Stimulated activated CD8-positive, alpha-beta memory T cell treated with anti-CD3 and anti-CD28 coated beads, Interleukin-12 subunit alpha, Interleukin-12 subunit beta, amount 100 ng/mL, for 24 hours (primary cell): ENCODE measurements at regions not wholly inside any gene's neighbourhood (a gene's known extent, or its start where the extent isn't known, plus 50 kb on each side); places are given as distances from the start of the nearest gene placed in this dataset.

Experiments used
- DNase-seq: peaks from one replicate; pipeline ENCODE4 v3.0.0-alpha.2; 2020; ENCODE audit errors: extremely low read depth

DNA sequence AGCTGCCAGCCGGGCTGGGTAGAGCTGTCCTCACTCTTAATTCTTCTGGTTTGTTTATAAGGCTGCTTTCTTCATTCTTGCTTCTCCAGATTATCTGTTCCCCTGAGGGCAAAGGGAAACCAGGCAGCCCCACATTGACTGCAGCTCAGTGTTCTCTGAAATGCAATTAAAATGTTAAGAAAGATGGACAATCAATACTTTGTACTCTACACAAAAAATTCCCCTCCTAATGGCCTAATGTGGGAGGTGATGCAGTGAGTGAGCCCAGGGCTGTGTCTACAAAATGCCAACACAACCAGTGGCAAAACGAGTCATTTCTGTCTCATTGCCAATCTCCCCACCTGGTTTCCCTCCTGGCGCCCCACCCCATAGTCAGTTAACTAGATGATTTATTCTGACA is 541.7 kb upstream of the RAB6C start:
- DNase-seq = no peak

DNA sequence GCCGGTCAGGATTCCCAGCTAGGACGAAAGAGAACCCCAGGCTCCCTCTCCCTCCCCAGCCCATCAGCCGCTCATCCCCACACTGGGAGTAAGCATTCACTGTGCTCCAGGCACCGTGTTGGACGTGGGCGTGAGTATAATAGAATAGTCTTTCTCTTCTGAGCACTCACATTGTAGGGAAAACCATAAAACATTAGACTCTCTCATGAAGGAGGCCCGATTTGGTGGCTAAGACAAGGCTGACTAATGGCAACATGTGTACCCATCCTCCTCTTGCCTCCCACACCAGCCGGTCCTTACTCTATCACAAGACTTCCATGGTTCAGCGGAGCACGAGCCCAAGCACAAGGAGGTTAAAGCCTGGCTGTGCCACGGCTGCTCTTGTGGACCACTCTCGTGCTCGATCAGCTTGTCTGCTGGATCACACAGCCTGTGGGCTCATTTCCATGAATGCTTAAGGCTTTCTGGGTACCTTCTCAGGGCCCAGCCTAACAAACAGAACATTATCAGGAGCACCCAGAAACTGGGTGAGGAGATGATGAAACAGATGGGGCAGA is 540.9 kb upstream of the RAB6C start:
- no peak for DNase-seq

DNA sequence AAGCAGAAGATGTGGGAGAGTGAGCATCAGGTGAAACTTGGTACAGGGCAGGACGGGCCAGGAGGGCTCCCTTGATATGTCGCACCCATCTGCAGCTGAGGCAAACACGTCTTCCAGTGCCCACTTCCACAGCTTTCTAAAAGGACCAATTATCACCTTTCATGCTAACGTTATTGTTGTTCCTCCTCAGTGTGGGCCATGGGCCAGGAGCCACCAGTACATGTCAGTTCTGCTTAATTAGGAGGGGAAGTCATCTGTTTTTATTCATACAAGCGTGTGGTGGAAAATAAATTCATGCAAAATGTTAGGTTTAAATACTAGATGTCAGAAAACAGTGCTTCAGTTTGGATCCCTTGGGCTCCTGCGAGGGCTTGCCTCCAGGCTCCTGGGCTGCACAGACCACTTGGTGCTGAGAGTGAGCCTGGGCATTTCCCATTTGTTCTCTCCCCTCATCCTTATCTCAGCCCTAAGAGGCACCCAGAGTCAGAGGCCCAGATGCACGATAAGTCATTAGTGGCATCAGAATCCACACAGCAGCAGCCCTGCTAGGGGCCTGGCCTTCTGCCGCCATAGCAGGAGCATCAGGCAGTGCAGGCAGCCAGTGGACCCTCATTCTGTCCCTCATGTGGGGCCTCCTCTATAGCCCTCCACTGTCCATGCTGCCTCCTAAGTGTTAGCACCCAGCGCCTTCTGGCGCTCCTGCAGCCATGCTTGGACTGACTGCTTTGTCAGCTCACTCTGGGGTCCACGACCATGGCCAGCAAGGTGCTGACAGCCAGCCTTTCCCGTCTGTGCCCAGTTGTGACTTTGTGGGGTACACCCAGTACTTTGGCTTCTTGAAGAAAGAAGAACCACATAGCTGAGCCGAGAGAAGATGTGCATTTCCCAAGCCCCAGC is 539.8 kb upstream of the RAB6C start:
- no peak for DNase-seq

DNA sequence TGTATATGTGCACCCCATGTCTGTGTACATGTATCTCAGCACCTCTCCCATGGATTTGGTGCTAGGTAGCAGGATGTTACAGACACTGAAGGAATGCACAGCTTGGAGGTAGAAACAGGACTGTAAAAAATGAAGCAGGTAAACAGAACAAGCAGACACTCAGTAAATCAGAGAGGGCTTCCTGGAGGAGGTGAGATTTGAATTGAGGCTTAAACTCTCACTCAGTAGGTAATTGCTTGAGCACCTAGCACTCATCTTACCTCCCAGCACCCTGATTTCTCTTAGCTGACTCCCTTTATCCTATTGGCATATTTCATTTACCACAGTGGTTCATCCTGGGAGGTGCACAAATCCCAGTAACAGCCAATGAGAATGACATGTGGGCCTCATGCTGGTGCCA is 537.9 kb upstream of the RAB6C start:
- no peak for DNase-seq

DNA sequence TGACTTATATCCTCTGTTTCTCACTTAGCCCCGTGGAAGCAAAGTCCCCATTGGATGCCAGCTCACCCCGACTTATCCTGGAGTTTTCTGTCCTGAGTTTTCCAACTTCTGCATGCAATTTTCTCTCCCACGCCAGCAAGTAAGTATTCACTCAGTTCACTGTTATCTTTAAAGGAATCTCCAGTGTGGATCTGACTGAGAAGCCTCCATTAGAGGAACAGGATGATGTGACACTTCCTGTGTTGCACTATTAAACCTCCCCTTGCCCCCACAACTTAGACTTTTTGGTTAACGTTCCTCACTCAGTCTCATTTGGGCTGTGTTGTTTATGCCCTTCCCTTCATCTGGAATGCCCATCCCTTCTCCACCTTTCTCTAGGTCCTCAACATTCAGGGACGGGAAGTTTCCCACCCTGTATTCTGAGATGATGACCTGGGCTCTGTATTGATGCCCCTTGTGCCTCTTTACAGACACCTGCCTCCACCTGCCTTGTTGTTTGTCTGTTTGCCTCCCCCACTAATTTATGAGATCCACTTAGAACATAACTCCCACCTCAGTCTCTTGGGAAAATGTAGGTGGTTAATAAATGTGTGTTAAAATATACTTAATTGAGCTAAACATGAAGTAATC is 536.1 kb upstream of the RAB6C start:
- DNase-seq = no peak

DNA sequence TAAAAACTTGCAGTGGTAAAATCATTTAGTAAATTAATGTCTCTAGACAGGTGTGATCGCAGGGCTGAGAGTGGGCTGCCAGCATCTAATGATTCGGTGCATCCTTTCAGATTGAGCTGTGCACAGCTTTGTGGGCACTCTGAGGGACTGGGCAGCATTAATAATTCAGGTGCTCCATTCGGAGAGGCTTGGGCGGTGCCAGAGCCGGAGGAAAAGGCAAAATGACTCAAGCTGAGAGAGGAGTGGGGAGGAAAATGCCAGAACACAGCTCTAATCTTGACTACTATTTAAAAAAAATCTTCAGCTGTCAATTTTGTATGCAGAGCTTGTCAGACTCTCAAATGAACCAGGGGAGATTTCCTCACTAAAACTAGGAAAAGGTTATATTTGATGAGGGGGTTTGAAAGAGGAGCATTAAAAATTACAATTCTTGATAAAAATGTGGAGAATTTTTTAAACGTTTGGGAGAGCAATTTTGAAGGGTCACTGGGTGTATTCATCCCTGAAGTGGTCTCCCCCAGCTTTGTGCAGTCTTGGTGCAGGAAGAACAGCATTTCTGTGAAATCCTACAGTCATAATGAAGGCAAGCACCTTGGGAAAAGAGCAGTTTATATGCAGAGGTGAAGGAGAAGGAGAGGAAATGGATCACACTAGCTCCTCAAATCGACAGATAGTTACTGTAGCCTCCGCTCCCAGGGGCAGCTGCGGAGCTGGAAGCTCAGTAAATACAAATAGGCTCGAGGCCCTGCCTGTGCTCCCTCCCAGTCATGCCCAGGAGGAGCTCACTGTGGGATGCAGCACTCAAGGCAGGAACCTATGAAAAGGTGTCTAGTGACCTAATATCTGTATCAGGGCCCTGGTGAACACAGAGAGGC is 535.4 kb upstream of the RAB6C start:
- DNase-seq = no peak

DNA sequence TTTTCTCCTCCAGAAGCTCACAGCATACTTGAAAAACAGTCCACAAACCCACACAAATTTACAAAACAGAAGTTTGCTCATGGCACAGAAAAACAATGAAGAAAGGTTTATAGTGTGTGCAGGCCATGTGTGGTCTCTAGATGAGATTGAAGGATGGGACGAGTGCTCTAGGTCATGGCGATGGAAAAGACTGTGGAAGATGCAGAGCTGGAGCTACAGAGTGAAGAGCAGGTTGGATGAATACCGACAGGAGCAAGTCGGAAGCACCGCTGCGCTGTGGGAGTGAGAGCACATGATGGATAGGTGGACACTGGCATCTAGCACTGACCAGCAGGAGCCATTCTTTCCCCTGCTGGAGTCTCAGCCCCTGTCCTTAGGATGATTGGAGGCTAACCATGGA is 534.7 kb upstream of the RAB6C start:
- no peak for DNase-seq

DNA sequence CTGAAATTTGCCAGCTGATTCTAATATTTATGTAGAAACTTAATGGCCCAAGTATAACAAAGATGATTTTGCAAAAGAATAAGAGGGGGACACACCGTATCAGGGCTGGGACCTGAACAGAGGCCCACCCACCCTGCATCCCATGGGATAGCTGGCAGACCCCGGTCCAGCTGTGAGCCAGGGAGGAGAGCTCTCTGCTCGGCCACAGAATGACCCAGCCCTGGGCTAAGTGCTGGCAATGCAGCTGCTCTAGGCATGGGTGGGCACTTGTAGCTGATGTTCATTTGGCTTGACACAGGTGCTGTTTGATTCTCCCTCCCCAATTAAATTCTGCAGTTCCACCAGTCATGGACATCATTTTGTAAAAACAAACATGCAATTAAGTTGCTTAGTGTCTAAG is 522.8 kb upstream of the RAB6C start:
- no peak for DNase-seq

DNA sequence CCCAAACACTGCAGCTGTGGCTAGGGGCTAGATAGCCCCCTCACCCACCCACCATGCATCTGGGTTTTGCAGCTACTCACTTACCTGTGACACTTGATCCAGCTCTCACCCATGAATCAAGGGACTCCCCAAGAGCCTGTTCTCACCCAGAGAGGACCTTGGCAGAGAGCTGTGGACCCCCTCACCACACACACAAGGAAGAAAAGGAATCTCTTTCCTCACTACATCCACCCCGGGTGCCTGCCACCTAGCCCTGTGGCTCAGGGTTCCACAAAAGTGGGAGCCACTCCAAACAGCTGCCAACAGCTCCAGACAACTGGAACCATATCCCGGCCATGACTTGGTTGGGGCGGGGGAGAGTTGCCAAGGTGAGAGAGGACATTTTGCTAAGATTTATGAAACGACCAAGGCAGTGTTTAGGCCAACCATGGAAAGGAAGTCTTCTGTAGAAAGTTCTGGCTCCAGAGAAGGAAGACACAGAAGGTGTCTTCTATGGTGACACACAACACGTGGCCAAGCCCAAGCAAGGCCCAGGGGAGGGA is 522.1 kb upstream of the RAB6C start:
- no peak for DNase-seq

DNA sequence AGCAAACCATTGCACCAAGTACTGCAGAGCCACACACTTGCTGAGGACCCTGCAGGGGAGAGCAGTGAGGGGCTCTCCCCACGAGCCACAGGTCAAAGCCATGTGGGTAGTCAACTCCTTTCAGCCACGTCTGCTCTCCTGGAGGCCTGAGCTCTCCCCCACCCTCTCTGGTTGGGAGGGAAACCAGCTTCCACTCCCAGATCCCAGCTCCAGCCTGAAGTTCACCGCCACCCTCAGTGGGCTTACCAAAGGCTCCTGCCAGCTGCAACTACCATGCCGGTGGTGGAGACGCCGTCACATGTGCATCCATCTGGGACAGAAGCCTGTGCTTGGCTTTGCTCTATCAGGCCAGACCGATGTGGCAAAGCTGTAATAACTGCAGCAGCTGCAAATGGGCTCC is 521.5 kb upstream of the RAB6C start:
- no peak for DNase-seq

DNA sequence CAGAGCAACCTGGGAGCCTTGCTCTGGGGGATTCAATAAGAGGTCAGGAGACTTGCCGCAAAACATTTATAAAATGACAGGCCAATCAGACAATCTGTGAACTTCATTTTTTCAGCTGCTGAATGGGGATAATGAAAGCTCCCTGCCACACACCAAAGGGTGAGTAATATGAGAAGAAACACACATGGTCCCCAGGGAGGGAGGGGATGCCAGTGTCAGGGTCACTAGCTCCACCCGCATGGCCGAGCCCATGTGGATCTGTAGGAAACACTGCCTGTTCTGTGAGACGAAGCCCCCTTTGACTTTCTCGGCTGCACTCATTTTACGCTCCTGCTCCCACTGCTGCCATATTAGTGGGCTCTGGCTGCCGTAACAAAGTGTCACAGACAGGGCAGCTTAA is 521.0 kb upstream of the RAB6C start:
- no peak for DNase-seq

DNA sequence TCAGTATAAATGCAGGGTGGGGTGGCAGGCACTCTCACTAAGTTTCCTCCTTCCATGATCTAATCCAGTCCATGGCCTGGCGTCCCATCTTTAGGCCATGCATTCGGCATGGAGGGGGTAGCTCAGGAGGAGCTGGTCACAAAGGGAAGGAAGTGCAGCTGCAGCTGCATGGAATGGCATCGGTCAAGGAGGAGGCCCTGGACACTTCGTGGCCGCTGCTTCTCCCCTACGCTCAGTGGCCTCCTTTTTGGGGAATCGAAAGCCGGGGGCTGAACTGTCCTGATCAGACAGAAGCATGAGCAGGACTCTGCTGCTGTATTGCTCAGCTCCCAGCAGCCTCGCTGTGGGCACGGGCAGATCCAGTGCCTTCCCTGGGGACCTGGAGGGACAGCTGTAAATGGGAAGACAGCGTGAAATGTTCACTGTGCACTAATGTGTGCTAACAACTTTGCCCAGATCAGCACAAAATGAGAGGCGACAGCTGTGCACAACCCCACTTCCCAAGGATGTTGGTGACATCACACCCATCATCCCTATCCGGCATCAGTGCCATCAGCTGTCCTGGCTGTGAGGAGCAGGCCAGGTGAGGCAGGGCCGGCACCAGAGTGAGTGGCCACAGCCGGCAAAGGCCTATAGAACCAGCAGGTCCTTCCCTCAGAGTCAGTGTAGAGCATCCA is 520.1 kb upstream of the RAB6C start:
- no peak for DNase-seq

DNA sequence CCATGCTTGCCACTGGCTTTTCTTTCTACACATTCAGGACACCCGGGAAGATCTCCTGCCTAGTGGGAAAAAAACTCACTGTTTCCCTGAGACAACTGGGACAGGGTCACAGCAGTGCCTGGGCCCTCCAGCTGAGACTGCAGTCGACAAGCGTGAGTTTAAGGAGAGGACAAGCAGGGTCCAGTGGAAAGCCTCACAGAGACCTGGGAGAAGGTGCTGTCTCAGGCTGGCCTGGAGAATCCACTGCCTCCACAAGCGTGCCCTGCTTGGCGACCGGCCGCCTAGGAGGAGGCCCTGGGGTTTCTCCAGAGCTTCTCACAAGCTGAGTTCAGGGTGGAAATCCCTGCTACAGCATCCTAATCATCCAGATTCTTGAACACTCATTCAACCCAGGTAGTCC is 519.6 kb upstream of the RAB6C start:
- DNase-seq = no peak

DNA sequence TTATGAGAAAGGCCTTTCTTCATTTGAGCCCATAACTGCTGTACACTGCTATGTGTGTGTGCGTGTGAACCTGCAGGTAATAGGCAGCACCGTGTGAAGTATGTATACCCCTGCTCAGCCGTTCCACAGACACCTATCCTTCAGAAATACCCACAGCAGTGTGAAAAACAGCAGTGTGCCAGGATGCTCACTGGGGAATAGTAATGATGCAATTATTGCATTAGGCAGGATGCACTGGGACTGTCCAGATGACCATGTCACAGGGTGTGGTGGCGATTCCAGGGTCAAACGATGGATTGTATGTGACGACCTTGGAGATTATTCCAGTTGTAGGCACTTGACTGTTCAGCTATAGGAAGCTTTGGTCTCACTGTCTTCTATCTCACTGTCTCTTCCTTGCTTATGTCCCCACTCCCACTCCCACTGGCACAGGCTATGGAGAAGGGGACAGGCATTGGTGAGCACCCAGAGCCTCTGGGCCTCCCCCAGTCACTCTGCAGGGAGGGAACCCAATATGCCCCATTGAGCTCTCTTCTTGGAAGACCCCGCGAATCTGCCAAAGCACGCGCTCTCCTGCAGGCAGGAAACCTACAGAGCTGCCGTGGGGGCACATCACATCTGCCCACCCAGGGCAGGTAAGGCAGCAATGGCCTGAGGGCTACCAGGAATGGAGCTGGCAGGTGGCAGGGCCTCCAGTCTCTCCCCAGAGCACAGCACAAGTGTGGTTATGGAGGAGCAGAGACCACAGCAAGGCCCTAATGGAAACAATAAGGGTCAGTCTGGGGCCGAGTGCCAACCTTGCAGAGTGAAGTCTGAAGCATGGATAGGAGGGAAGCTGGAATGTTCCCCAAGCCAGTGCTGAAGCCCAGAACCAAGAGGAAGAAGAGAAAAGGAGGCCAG is 518.9 kb upstream of the RAB6C start:
- DNase-seq = no peak

DNA sequence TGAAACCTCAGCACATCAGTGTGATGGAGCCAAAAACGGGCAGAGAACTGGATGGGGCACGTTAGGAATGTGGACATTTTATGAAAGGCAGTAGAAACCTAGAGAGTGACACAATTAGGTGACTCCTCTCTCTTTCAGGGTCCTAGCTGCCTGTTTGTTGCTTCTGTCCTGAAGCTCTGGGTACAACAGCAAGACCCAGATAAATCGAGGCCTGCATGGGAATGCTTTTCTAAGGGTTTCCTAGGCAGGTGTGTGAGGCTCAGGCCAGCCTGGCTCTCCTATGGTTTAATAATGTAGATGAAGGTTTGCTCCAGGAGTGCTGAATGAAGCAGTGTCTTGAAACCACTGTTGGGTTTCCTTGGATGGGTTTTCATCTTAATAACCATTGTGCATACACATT is 517.1 kb upstream of the RAB6C start:
- DNase-seq = no peak

DNA sequence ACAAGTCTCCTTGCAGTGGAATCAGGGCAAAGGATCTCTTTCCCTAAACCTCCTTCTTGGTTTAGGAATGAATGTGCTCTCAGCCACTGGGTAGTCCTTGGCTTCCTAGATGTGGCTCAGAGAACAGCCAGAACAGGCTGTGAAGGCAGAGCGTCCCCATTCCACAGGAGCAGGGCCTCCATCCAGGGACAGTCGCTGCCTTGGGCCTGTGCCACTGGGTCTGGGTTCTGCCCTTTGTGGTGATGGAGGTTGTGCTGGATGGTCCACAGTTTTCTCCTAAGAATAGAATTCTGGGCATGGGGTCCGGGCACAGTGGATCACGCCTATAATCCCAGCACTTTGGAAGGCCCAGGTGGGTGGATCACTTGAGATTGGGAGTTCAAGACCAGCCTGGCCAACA is 516.5 kb upstream of the RAB6C start:
- DNase-seq = no peak

DNA sequence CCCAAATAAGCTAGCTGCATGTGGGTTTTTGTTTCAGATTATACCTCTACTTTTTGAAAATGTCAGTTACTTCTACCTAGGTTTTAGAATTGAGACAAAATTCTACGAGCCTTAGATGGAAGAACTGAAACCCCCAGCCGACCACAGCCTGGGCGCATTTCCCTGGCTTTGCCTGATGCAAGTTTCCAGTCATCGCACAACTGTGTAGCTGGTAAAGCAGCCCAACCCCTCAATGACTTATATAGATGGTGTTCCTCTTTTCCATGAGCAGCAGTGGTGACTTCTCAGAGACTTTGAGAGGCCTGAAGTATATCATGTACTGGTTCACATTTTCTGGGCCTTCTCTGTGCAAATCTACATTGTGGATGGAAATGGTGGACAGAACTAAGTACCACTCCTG is 515.4 kb upstream of the RAB6C start:
- no peak for DNase-seq

DNA sequence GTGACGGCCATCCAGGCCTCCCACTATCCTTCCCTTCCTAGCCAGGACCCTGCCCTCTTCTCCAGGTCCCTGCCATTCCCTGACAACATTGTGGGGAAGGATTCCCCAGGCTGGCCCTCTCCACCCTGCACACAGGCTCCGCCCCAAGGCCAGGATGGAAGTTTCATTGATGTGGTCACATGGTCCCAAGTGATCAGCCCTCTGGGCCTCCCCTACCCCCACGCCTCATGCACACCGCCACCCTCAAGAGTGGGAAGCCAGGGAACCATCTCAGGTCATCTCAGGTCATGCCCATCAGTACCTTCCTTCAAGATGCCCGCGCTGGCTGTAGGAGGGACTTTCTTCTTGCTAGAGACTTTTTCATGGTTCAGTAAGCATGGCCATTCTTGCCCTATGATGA is 514.8 kb upstream of the RAB6C start:
- no peak for DNase-seq

DNA sequence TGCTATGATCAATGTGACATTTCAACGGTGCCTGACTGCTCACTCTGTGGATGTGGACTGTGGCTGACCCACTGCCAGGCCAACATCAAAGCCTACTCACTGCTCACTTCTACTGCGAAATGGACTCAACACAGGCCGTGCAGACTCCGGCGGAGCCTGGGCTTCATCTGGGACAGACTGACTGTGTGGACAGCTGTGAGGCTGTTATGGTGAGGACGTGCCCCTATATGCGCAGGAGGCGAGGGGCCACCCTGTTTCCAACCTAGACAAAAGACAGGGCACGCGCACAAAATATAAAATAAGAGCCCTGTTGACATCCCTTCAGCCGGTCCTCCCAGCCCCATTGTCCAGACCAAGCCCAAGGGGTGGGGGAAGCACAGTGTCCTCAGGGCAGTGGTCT is 514.4 kb upstream of the RAB6C start:
- DNase-seq = no peak

DNA sequence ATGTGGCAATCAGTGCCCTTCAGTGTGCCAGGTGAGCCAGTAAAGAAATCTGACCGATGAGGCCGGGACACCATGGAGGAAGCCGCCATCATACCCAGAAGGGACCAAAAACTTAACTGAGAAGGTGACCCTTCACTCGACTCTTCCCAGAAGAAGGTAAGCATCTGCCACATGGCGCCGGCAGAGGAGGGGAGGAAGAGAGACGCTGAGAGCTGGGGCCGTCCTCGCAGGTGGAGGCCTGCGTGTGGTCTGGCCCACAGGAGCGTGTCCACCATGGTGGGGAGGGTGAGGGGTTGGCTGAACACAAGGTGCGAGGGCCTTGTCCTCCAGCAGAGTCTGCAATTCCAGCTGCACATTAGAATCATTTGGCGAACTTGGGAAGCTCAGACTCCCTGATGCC is 513.1 kb upstream of the RAB6C start:
- DNase-seq = no peak
